ENCODE measurements at regions not wholly inside any gene's neighbourhood (a gene's known extent, or its start where the extent isn't known, plus 50 kb on each side); places are given as distances from the start of the nearest gene placed in this dataset.
"Not testable (repeated sequence)": the region's sequence is repeated elsewhere in the genome, so short reads cannot be mapped to it uniquely, and the experiment has no call there.

- not testable (repeated sequence) for DNase-seq (ENCODE audit: low spot score)
Observed at GRCh38 chr2:91568391-91569338, 2877.2 kb downstream of the RPIA start.

GRCh38 chr2:91571239-91571923 is 2879.9 kb downstream of the RPIA start:
- DNase-seq (ENCODE audit: low spot score): not testable (repeated sequence)

- not testable (repeated sequence) for DNase-seq (ENCODE audit: low spot score)
Observed at GRCh38 chr2:91573018-91573417, 2881.5 kb downstream of the RPIA start.

GRCh38 chr2:91573755-91574154 is 2882.3 kb downstream of the RPIA start:
- DNase-seq (ENCODE audit: low spot score): not testable (repeated sequence)

- DNase-seq (ENCODE audit: low spot score): not testable (repeated sequence)
Observed at GRCh38 chr2:91574255-91574654, 2882.8 kb downstream of the RPIA start.

- DNase-seq (ENCODE audit: low spot score): not testable (repeated sequence)
Observed at GRCh38 chr2:91575701-91576100, 2884.2 kb downstream of the RPIA start.

- not testable (repeated sequence) for DNase-seq (ENCODE audit: low spot score)
Observed at GRCh38 chr2:91577406-91577805, 2885.9 kb downstream of the RPIA start.

- DNase-seq (ENCODE audit: low spot score): not testable (repeated sequence)
Observed at GRCh38 chr2:91578678-91579077, 2887.2 kb downstream of the RPIA start.

GRCh38 chr2:91579555-91579954 is 2888.1 kb downstream of the RPIA start:
- not testable (repeated sequence) for DNase-seq (ENCODE audit: low spot score)

GRCh38 chr2:91580043-91580442 is 2888.6 kb downstream of the RPIA start:
- not testable (repeated sequence) for DNase-seq (ENCODE audit: low spot score)

- not testable (repeated sequence) for DNase-seq (ENCODE audit: low spot score)
Observed at GRCh38 chr2:91587098-91587497, 2895.6 kb downstream of the RPIA start.

- DNase-seq (ENCODE audit: low spot score): not testable (repeated sequence)
Observed at GRCh38 chr2:91587908-91588535, 2896.5 kb downstream of the RPIA start.

GRCh38 chr2:91588782-91589223 is 2897.3 kb downstream of the RPIA start:
- DNase-seq (ENCODE audit: low spot score): not testable (repeated sequence)

- DNase-seq (ENCODE audit: low spot score): not testable (repeated sequence)
Observed at GRCh38 chr2:91589454-91590328, 2898.2 kb downstream of the RPIA start.

- not testable (repeated sequence) for DNase-seq (ENCODE audit: low spot score)
Observed at GRCh38 chr2:91590381-91590780, 2898.9 kb downstream of the RPIA start.

- not testable (repeated sequence) for DNase-seq (ENCODE audit: low spot score)
Observed at GRCh38 chr2:91591066-91591465, 2899.6 kb downstream of the RPIA start.

- not testable (repeated sequence) for DNase-seq (ENCODE audit: low spot score)
Observed at GRCh38 chr2:91597436-91597835, 2906.0 kb downstream of the RPIA start.

- not testable (repeated sequence) for DNase-seq (ENCODE audit: low spot score)
Observed at GRCh38 chr2:91598519-91598918, 2907.0 kb downstream of the RPIA start.

- peak; percentile 50 for DNase-seq (ENCODE audit: low spot score)
Observed at GRCh38 chr2:91599000-91599399, 2907.5 kb downstream of the RPIA start.

GRCh38 chr2:91602860-91603259 is 2911.4 kb downstream of the RPIA start:
- DNase-seq (ENCODE audit: low spot score): not testable (repeated sequence)

- DNase-seq (ENCODE audit: low spot score): not testable (repeated sequence)
Observed at GRCh38 chr2:91603996-91604395, 2912.5 kb downstream of the RPIA start.

All from H4 (cell line).